Caco-2 (cell line): ENCODE measurements at regions not wholly inside any gene's neighbourhood (a gene's known extent, or its start where the extent isn't known, plus 50 kb on each side); places are given as distances from the start of the nearest gene placed in this dataset.

Experiments
- BruUV-seq: library from RNA; stranded (reverse); fragments of 400-500 nt; replicated peaks from 2 replicates; lab custom pipeline; 2021; lab: Mats Ljungman, UMichigan
- CTCF ChIA-PET: fragments of 300-600 bp; sonication (Branson Sonifier 250); formaldehyde crosslinking; loops from one replicate; lab custom pipeline; 2022; ENCODE audit warnings: antibody characterized with exemption; lab: Charles Lee
- POLR2A ChIA-PET: fragments of 300-600 bp; sonication (Branson Sonifier 250); formaldehyde crosslinking; loops from one replicate; lab custom pipeline; 2022; ENCODE audit warnings: antibody characterized with exemption; lab: Charles Lee
- DNase-seq, 2 experiments: peaks; one replicate each; pipeline versions ENCODE4 v3.0.0 to v3.0.0-alpha.2; 2020 to 2022
- H3K27me3 ChIP-seq: replicated peaks from 2 replicates; pipeline ENCODE4 v1.6.0; 2011; ENCODE audit warnings: low read length; ENCODE audit not compliant: control insufficient read depth, insufficient read depth
- H3K36me3 ChIP-seq: 2 replicates; pipeline ENCODE4 v1.5.1; 2011; ENCODE audit warnings: low read length; ENCODE audit not compliant: control insufficient read depth, insufficient read depth
- H3K4me1 ChIP-seq: fragments of 250-450 bp; sonication (Bioruptor Pico); 2 replicates; pipeline ENCODE4 v1.5.1; 2020; ENCODE audit warnings: mild to moderate bottlenecking
- H3K4me3 ChIP-seq: 2 replicates; pipeline ENCODE4 v1.5.1; 2011; ENCODE audit warnings: low read depth, mild to moderate bottlenecking, control low read depth, low read length
- H3K9me3 ChIP-seq: fragments of 250-450 bp; sonication (Bioruptor Pico); 2 replicates; pipeline ENCODE4 v1.5.1; 2020; ENCODE audit warnings: mild to moderate bottlenecking, moderate library complexity
- H3K27ac Mint-ChIP-seq: one replicate; pipeline ENCODE4 v1.8.0; 2022; ENCODE audit warnings: mixed read lengths; ENCODE audit not compliant: unreplicated experiment
- H3K27me3 Mint-ChIP-seq: one replicate; pipeline ENCODE4 v1.8.0; 2022; ENCODE audit warnings: mixed read lengths; ENCODE audit not compliant: insufficient read depth, unreplicated experiment
- H3K36me3 Mint-ChIP-seq: one replicate; pipeline ENCODE4 v1.8.0; 2022; ENCODE audit warnings: mild to moderate bottlenecking, mixed read lengths; ENCODE audit not compliant: insufficient read depth, unreplicated experiment
- H3K4me1 Mint-ChIP-seq: one replicate; pipeline ENCODE4 v1.8.0; 2022; ENCODE audit warnings: low read depth, mixed read lengths; ENCODE audit not compliant: unreplicated experiment
- H3K4me3 Mint-ChIP-seq: one replicate; pipeline ENCODE4 v1.8.0; 2022; ENCODE audit warnings: mild to moderate bottlenecking, moderate library complexity, mixed read lengths; ENCODE audit not compliant: unreplicated experiment
- H3K9me3 Mint-ChIP-seq: one replicate; pipeline ENCODE4 v1.8.0; 2022; ENCODE audit warnings: mixed read lengths; ENCODE audit not compliant: unreplicated experiment
- intact Hi-C: fragments of 100-400 bp; cut with micrococcal nuclease; formaldehyde crosslinking; loops from one replicate; pipeline ENCODE4 v1.10.0; 2022; ENCODE audit not compliant: unreplicated experiment
- TF ChIP-seq, protein P1 (sequence below), 2 experiments: fragments of 200-600 bp in 1 of 2; IDR thresholded peaks; 1 replicate in 1 of 2; 2 replicates in 1 of 2; pipeline versions ENCODE4 v1.5.1 to v1.8.0; 2011 to 2022; ENCODE audit warnings: antibody characterized with exemption in 1 of 2, control low read depth in 1 of 2, inconsistent platforms in 1 of 2, low read depth in 1 of 2, low read length in 1 of 2, mild to moderate bottlenecking in 1 of 2, moderate library complexity in 1 of 2; ENCODE audit not compliant: insufficient read depth in 1 of 2, severe bottlenecking in 1 of 2, unreplicated experiment in 1 of 2

DNA sequence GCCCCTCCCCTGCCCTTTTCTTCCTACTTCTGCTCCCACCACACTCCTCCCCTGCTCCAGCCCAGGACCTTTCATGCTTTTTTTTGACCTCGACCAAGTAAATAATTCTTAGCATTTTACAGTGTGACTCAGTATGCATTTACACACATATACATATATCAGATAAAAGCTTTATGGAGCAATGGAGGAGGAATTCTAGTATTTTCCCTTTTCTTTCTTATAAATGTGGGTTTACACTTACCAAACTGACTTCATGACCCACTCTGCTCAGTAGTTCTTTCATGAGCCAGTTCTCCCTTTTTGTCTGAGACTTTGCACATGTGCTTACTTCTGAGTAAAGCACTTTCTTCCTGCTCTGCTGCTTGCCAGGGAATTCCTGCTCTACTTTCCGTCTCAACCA is 111.8 kb upstream of the H2AZ1 start:
- no peaks in the 10 kb centered on the region for H3K27me3 ChIP-seq
- H3K4me3 ChIP-seq, result no peak overlapping the region
- intact Hi-C loops, result loop anchor here (5.0 kb wide), 1 partner anchor 65 kb away; no protein-coding TSS in a partner anchor
- no TSS peak for BruUV-seq
- Mint-ChIP-seq H3K4me1 (no peaks in the 10 kb centered on the region), H3K27ac (no peak overlapping the region), H3K27me3 (no peaks in the 10 kb centered on the region), H3K4me3 (no peak overlapping the region), H3K36me3 (no peaks in the 10 kb centered on the region), H3K9me3 (no peaks in the 10 kb centered on the region)
- CTCF ChIA-PET, result no interaction called here
- POLR2A ChIA-PET, result no interaction called here
- H3K36me3 ChIP-seq, result no peaks in the 10 kb centered on the region
- no peaks in the 10 kb centered on the region for H3K9me3 ChIP-seq
- no peak for DNase-seq
- TF ChIP-seq, protein P1, sequence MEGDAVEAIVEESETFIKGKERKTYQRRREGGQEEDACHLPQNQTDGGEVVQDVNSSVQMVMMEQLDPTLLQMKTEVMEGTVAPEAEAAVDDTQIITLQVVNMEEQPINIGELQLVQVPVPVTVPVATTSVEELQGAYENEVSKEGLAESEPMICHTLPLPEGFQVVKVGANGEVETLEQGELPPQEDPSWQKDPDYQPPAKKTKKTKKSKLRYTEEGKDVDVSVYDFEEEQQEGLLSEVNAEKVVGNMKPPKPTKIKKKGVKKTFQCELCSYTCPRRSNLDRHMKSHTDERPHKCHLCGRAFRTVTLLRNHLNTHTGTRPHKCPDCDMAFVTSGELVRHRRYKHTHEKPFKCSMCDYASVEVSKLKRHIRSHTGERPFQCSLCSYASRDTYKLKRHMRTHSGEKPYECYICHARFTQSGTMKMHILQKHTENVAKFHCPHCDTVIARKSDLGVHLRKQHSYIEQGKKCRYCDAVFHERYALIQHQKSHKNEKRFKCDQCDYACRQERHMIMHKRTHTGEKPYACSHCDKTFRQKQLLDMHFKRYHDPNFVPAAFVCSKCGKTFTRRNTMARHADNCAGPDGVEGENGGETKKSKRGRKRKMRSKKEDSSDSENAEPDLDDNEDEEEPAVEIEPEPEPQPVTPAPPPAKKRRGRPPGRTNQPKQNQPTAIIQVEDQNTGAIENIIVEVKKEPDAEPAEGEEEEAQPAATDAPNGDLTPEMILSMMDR (IDR thresholded peaks at IDR 0.05; ENCODE audit: insufficient read depth in 1 of 2, low read depth in 1 of 2, low read length in 1 of 2, severe bottlenecking in 1 of 2, unreplicated experiment in 1 of 2), result no peak
- no peaks in the 10 kb centered on the region for H3K4me1 ChIP-seq

DNA sequence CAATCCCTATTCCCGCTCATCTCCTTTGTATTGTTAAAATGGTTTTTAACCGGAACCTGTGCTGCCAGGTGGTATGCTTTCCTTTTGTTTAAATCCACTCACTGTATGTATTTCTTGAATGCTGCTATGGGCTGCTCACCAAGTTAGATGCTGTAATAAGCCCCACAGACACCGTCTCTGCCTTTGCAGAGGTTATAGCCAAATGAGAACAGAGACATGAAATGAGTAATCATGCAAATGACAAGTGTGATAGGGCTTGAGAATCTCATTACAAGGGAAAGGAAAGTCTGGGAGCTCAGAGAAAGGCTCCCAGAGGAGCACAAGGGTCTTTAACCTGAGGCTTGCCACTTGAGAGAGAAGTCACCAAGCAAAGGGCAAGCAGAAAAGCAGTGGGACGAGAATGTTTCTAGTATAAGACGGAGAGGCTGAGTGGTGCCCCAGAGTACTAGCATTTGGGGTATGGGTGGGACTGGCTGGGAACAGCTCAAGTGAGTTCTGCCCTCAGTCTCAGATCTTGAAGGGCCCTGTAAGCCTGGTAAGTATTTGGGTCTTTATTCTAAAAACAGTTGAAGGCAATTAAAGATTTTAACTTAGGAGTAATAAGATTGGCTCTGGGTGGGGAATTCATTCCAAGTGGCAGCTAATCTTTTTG is 110.8 kb upstream of the H2AZ1 start:
- H3K4me1 ChIP-seq, result no peaks in the 10 kb centered on the region
- Mint-ChIP-seq H3K4me3 (no peak overlapping the region), H3K4me1 (no peaks in the 10 kb centered on the region), H3K36me3 (no peaks in the 10 kb centered on the region), H3K27me3 (no peaks in the 10 kb centered on the region), H3K27ac (no peak overlapping the region), H3K9me3 (no peaks in the 10 kb centered on the region)
- ChIA-PET POLR2A (no interaction called here), CTCF (no interaction called here)
- H3K9me3 ChIP-seq, result no peaks in the 10 kb centered on the region
- intact Hi-C loops, result loop anchor here (5.0 kb wide), 1 partner anchor 64 kb away; no protein-coding TSS in a partner anchor
- BruUV-seq, result no TSS peak
- no peaks in the 10 kb centered on the region for H3K27me3 ChIP-seq
- H3K4me3 ChIP-seq, result no peak overlapping the region
- TF ChIP-seq, protein P1 (IDR thresholded peaks at IDR 0.05; ENCODE audit: insufficient read depth in 1 of 2, low read depth in 1 of 2, low read length in 1 of 2, severe bottlenecking in 1 of 2, unreplicated experiment in 1 of 2), result no peak
- no peaks in the 10 kb centered on the region for H3K36me3 ChIP-seq
- no peak for DNase-seq

DNA sequence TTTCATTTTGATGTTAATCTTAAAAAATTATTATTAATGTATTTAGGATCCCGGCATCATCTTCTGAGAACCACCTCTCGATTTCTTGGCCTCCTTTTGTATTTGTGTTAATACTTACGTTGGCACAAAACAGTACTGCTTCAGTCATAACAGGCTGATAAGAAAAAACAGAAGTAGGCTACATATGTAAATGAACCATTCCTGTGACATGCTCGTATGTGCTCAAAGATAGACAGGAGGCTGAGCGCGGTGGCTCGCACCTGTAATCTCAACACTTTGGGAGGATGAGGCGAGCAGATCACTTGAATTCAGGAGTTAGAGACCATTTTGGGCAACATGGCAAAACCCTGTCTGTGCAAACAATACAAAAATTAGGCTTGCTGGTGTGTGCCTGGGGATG is 109.4 kb upstream of the H2AZ1 start:
- DNase-seq, result no peak
- Mint-ChIP-seq H3K9me3 (no peaks in the 10 kb centered on the region), H3K4me3 (no peak overlapping the region), H3K27me3 (no peaks in the 10 kb centered on the region), H3K27ac (no peak overlapping the region), H3K36me3 (no peaks in the 10 kb centered on the region), H3K4me1 (no peaks in the 10 kb centered on the region)
- TF ChIP-seq, protein P1 (IDR thresholded peaks at IDR 0.05; ENCODE audit: insufficient read depth in 1 of 2, low read depth in 1 of 2, low read length in 1 of 2, severe bottlenecking in 1 of 2, unreplicated experiment in 1 of 2), result no peak
- H3K27me3 ChIP-seq, result no peaks in the 10 kb centered on the region
- BruUV-seq, result no TSS peak
- H3K36me3 ChIP-seq, result no peaks in the 10 kb centered on the region
- no peaks in the 10 kb centered on the region for H3K9me3 ChIP-seq
- POLR2A ChIA-PET, result no interaction called here
- H3K4me3 ChIP-seq, result no peak overlapping the region
- intact Hi-C loops, result no loop called here
- CTCF ChIA-PET, result no interaction called here
- no peaks in the 10 kb centered on the region for H3K4me1 ChIP-seq
